SK-N-MC (cell line): ENCODE measurements at regions not wholly inside any gene's neighbourhood (a gene's known extent, or its start where the extent isn't known, plus 50 kb on each side); places are given as distances from the start of the nearest gene placed in this dataset.

Experiments
- EZH2 ChIP-seq: fragments of 200-600 bp; sonication (generic); IDR thresholded peaks from one replicate; pipeline ENCODE4 v1.6.1; 2017; ENCODE audit warnings: antibody characterized with exemption
- FOXP2 ChIP-seq: optimal IDR thresholded peaks from 2 replicates; pipeline ENCODE3; 2011; ENCODE audit warnings: mild to moderate bottlenecking, moderate library complexity; ENCODE audit not compliant: insufficient read depth; ENCODE audit errors: extremely low read length, control extremely low read depth
- POLR2AphosphoS5 ChIP-seq: IDR thresholded peaks from 2 replicates; pipeline ENCODE4 v1.6.1; 2012; ENCODE audit warnings: mild to moderate bottlenecking, low read depth, low read length, borderline replicate concordance

GRCh38 chr2:163397451-163397850, 338.4 kb downstream of the FIGN start:
- TF ChIP-seq EZH2 (no peak), POLR2AphosphoS5 (no peak), FOXP2 (no peak)
